Osteoblast (primary cell): ENCODE measurements at regions not wholly inside any gene's neighbourhood (a gene's known extent, or its start where the extent isn't known, plus 50 kb on each side); places are given as distances from the start of the nearest gene placed in this dataset.

Experiments
- DNase-seq: peaks from one replicate; pipeline ENCODE4 v3.0.0; 2011; ENCODE audit warnings: low spot score, mixed read lengths; ENCODE audit not compliant: insufficient read length; ENCODE audit errors: missing footprints
- H2AFZ ChIP-seq: 2 replicates; pipeline ENCODE4 v1.6.0; 2011; ENCODE audit warnings: mild to moderate bottlenecking, low read length
- H3K27ac ChIP-seq: 2 replicates; pipeline ENCODE4 v1.5.1; 2011; ENCODE audit warnings: mild to moderate bottlenecking, low read depth, low read length, moderate library complexity
- H3K27me3 ChIP-seq: 2 replicates; pipeline ENCODE4 v1.6.0; 2012; ENCODE audit warnings: mild to moderate bottlenecking, control low read depth, inconsistent platforms, low read length, moderate library complexity; ENCODE audit not compliant: insufficient read depth
- H3K36me3 ChIP-seq: 2 replicates; pipeline ENCODE4 v1.5.1; 2011; ENCODE audit warnings: mild to moderate bottlenecking, low read length, control low read depth, moderate library complexity; ENCODE audit not compliant: insufficient read depth
- H3K4me1 ChIP-seq: 2 replicates; pipeline ENCODE4 v1.5.1; 2011; ENCODE audit warnings: mild to moderate bottlenecking, low read length, control low read depth, moderate library complexity; ENCODE audit not compliant: insufficient read depth
- H3K4me2 ChIP-seq: 2 replicates; pipeline ENCODE4 v1.6.0; 2011; ENCODE audit warnings: mild to moderate bottlenecking, low read length; ENCODE audit not compliant: insufficient read depth
- H3K4me3 ChIP-seq: fragments of 200-600 bp; sonication (generic); 3 replicates; pipeline ENCODE4 v1.5.1; 2012; ENCODE audit warnings: mild to moderate bottlenecking, low read length, inconsistent platforms; ENCODE audit not compliant: insufficient read depth
- H3K79me2 ChIP-seq: 2 replicates; pipeline ENCODE4 v1.6.0; 2012; ENCODE audit warnings: mild to moderate bottlenecking, low read length, control low read depth, inconsistent platforms; ENCODE audit not compliant: insufficient read depth
- H3K9me3 ChIP-seq: 2 replicates; pipeline ENCODE4 v1.5.1; 2011; ENCODE audit warnings: low read depth, low read length, control low read depth
- H4K20me1 ChIP-seq: 2 replicates; pipeline ENCODE4 v1.6.0; 2012; ENCODE audit warnings: mild to moderate bottlenecking, low read length, control low read depth; ENCODE audit not compliant: insufficient read depth
- CTCF ChIP-seq: IDR thresholded peaks from 2 replicates; pipeline ENCODE4 v1.5.1; 2011; ENCODE audit warnings: mild to moderate bottlenecking, low read depth, low read length, moderate library complexity; ENCODE audit errors: extremely low read depth

GRCh38 chr5:126271141-126271540 lies 152.1 kb upstream of the GRAMD2B start:
- no peak overlapping the region for H3K27ac ChIP-seq
- H3K36me3 ChIP-seq: no peaks in the 10 kb centered on the region
- no peaks in the 10 kb centered on the region for H3K79me2 ChIP-seq
- H3K4me1 ChIP-seq: no peaks in the 10 kb centered on the region
- H3K27me3 ChIP-seq: no peaks in the 10 kb centered on the region
- no peak for TF ChIP-seq CTCF
- no peaks in the 10 kb centered on the region for H4K20me1 ChIP-seq
- no peak overlapping the region for H3K4me3 ChIP-seq
- no peak overlapping the region for H3K4me2 ChIP-seq
- DNase-seq: no peak
- H2AFZ ChIP-seq: no peak overlapping the region
- no peaks in the 10 kb centered on the region for H3K9me3 ChIP-seq

- H3K36me3 ChIP-seq: no peaks in the 10 kb centered on the region
- H3K4me1 ChIP-seq: no peaks in the 10 kb centered on the region
- no peaks in the 10 kb centered on the region for H3K79me2 ChIP-seq
- no peak overlapping the region for H3K27ac ChIP-seq
- no peak overlapping the region for H3K4me3 ChIP-seq
- no peaks in the 10 kb centered on the region for H3K9me3 ChIP-seq
- no peak overlapping the region for H3K4me2 ChIP-seq
- DNase-seq: no peak
- H3K27me3 ChIP-seq: no peaks in the 10 kb centered on the region
- H2AFZ ChIP-seq: no peak overlapping the region
- no peaks in the 10 kb centered on the region for H4K20me1 ChIP-seq
- TF ChIP-seq CTCF: no peak
Observed at GRCh38 chr5:126274076-126274762, 149.0 kb upstream of the GRAMD2B start.

GRCh38 chr5:126274763-126275125 lies 148.5 kb upstream of the GRAMD2B start:
- Histone ChIP-seq H3K4me1 (no peaks in the 10 kb centered on the region), H3K27ac (no peak overlapping the region), H3K9me3 (no peaks in the 10 kb centered on the region), H3K36me3 (no peaks in the 10 kb centered on the region), H4K20me1 (no peaks in the 10 kb centered on the region), H3K79me2 (no peaks in the 10 kb centered on the region), H3K4me3 (no peak overlapping the region), H3K4me2 (no peak overlapping the region), H3K27me3 (no peaks in the 10 kb centered on the region), H2AFZ (no peak overlapping the region)
- DNase-seq: no peak
- no peak for TF ChIP-seq CTCF

GRCh38 chr5:126277762-126278161 lies 145.4 kb upstream of the GRAMD2B start:
- Histone ChIP-seq H3K4me1 (no peaks in the 10 kb centered on the region), H3K4me2 (no peak overlapping the region), H3K4me3 (no peak overlapping the region), H4K20me1 (no peaks in the 10 kb centered on the region), H3K79me2 (no peaks in the 10 kb centered on the region), H2AFZ (no peak overlapping the region), H3K27ac (no peak overlapping the region), H3K9me3 (no peaks in the 10 kb centered on the region), H3K27me3 (no peaks in the 10 kb centered on the region), H3K36me3 (no peaks in the 10 kb centered on the region)
- DNase-seq: no peak
- no peak for TF ChIP-seq CTCF
